Medulla oblongata (tissue), 1 donor: ENCODE measurements at regions not wholly inside any gene's neighbourhood (a gene's known extent, or its start where the extent isn't known, plus 50 kb on each side); places are given as distances from the start of the nearest gene placed in this dataset.
A peak's percentile ranks its signal among the peaks of the same experiment; 100 is the strongest.
"Not testable (repeated sequence)": the region's sequence is repeated elsewhere in the genome, so short reads cannot be mapped to it uniquely, and the experiment has no call there.

Source experiments
- DNase-seq: peaks from one replicate; pipeline ENCODE4 v3.0.0-alpha.2; 2015; ENCODE audit errors: extremely low spot score

- no peak for DNase-seq
These were observed 50.0 kb upstream of the ACYP2 start for GRCh38 chr2:54065411-54065810.

GRCh38 chr2:54063967-54064535, 51.4 kb upstream of the ACYP2 start:
- DNase-seq, result peak; percentile 60

- no peak for DNase-seq
These were observed 53.0 kb upstream of the ACYP2 start for GRCh38 chr2:54062401-54062800.

GRCh38 chr2:54061272-54061671, 54.1 kb upstream of the ACYP2 start:
- DNase-seq, result no peak

- no peak for DNase-seq
These were observed 55.4 kb upstream of the ACYP2 start for GRCh38 chr2:54059986-54060385.

GRCh38 chr2:54059504-54059903, 55.9 kb upstream of the ACYP2 start:
- DNase-seq, result no peak

GRCh38 chr2:54058449-54058848, 57.0 kb upstream of the ACYP2 start:
- no peak for DNase-seq

- no peak for DNase-seq
These were observed 60.6 kb upstream of the ACYP2 start for GRCh38 chr2:54054774-54055173.

GRCh38 chr2:54054271-54054670, 61.1 kb upstream of the ACYP2 start:
- DNase-seq, result no peak

- no peak for DNase-seq
These were observed 61.6 kb upstream of the ACYP2 start for GRCh38 chr2:54053830-54054229.

GRCh38 chr2:54052825-54053718, 62.3 kb upstream of the ACYP2 start:
- no peak for DNase-seq

- no peak for DNase-seq
These were observed 65.0 kb upstream of the ACYP2 start for GRCh38 chr2:54050445-54050844.

GRCh38 chr2:54049365-54049764, 66.0 kb upstream of the ACYP2 start:
- no peak for DNase-seq

GRCh38 chr2:54048896-54049295, 66.5 kb upstream of the ACYP2 start:
- not testable (repeated sequence) for DNase-seq

- no peak for DNase-seq
These were observed 67.2 kb upstream of the ACYP2 start for GRCh38 chr2:54048117-54048785.

GRCh38 chr2:54047658-54048057, 67.8 kb upstream of the ACYP2 start:
- DNase-seq, result no peak

- no peak for DNase-seq
These were observed 68.3 kb upstream of the ACYP2 start for GRCh38 chr2:54047091-54047490.

GRCh38 chr2:54042897-54043620, 72.3 kb upstream of the PSME4 start:
- DNase-seq, result peak; percentile 60

GRCh38 chr2:54042341-54042740, 71.5 kb upstream of the PSME4 start:
- DNase-seq, result no peak

GRCh38 chr2:54041135-54041534, 70.3 kb upstream of the PSME4 start:
- DNase-seq, result no peak

GRCh38 chr2:54040685-54041084, 69.9 kb upstream of the PSME4 start:
- no peak for DNase-seq

GRCh38 chr2:54040250-54040649, 69.5 kb upstream of the PSME4 start:
- DNase-seq, result no peak
